ENCODE measurements at regions not wholly inside any gene's neighbourhood (a gene's known extent, or its start where the extent isn't known, plus 50 kb on each side); places are given as distances from the start of the nearest gene placed in this dataset.

DNA sequence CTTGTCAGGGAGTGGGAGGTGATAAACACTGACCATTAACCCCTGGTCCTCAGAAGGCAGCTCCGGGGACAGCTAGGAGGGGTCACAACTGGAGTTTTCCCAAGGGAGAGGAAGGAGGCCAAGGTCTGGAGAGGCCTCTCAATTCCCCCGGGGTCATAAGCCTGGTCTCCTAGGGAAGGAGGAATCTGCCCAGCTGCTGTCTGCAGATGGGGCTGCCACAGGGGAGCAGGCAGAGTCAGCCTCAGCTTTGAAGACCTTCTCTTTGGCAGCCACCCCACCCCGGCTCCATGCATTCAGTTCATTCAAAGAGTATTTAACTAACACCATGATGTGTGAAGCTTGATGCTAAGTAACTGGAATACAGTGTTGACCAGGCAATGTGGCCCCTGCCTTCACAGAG is 74.6 kb upstream of the HSPA9 start:
- TF ChIP-seq, protein P1, sequence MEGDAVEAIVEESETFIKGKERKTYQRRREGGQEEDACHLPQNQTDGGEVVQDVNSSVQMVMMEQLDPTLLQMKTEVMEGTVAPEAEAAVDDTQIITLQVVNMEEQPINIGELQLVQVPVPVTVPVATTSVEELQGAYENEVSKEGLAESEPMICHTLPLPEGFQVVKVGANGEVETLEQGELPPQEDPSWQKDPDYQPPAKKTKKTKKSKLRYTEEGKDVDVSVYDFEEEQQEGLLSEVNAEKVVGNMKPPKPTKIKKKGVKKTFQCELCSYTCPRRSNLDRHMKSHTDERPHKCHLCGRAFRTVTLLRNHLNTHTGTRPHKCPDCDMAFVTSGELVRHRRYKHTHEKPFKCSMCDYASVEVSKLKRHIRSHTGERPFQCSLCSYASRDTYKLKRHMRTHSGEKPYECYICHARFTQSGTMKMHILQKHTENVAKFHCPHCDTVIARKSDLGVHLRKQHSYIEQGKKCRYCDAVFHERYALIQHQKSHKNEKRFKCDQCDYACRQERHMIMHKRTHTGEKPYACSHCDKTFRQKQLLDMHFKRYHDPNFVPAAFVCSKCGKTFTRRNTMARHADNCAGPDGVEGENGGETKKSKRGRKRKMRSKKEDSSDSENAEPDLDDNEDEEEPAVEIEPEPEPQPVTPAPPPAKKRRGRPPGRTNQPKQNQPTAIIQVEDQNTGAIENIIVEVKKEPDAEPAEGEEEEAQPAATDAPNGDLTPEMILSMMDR (IDR thresholded peaks at IDR 0.05) = no peak
- TF ChIP-seq POLR2A (IDR thresholded peaks at IDR 0.05) = no peak
